ENCODE measurements at regions not wholly inside any gene's neighbourhood (a gene's known extent, or its start where the extent isn't known, plus 50 kb on each side); places are given as distances from the start of the nearest gene placed in this dataset.

DNA sequence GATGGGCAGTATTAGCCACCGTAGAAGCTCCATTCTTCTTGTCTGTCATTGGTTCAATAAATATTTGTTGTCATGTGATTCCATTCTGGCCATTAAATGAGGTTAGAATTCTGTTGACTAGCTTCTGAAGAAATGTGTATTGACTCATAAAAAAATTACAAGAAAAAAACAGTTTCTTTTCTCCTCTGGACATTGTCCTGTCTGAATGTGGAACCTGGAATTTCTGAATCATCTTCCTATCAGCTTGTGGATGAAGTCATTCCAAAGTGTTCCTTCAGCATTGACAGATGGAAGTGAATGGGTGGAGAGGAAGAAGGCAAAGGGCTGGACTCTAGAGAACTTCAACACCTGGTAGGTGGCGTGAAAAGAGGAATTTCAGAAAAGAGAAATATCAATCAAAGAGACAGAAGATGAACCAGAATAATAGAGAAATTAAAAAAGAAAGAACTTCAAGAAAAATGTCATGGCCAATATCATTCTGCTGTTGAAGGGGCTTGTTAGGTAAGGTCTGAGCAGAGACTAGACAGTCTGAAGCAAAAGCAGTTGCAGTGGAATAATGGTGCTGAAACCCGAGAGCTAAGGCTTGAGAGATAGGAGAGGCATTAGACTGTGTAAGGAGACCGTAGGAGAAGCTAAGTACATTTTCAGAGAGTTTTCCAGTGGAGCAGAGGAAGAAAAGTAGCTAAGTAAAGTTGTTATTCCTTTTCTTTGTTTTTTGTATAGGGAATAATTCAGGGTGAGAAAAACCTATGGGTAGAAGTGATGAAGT lies 806.6 kb downstream of the SQOR start:
- TF ChIP-seq, protein P1, sequence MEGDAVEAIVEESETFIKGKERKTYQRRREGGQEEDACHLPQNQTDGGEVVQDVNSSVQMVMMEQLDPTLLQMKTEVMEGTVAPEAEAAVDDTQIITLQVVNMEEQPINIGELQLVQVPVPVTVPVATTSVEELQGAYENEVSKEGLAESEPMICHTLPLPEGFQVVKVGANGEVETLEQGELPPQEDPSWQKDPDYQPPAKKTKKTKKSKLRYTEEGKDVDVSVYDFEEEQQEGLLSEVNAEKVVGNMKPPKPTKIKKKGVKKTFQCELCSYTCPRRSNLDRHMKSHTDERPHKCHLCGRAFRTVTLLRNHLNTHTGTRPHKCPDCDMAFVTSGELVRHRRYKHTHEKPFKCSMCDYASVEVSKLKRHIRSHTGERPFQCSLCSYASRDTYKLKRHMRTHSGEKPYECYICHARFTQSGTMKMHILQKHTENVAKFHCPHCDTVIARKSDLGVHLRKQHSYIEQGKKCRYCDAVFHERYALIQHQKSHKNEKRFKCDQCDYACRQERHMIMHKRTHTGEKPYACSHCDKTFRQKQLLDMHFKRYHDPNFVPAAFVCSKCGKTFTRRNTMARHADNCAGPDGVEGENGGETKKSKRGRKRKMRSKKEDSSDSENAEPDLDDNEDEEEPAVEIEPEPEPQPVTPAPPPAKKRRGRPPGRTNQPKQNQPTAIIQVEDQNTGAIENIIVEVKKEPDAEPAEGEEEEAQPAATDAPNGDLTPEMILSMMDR (IDR thresholded peaks at IDR 0.05): no peak

DNA sequence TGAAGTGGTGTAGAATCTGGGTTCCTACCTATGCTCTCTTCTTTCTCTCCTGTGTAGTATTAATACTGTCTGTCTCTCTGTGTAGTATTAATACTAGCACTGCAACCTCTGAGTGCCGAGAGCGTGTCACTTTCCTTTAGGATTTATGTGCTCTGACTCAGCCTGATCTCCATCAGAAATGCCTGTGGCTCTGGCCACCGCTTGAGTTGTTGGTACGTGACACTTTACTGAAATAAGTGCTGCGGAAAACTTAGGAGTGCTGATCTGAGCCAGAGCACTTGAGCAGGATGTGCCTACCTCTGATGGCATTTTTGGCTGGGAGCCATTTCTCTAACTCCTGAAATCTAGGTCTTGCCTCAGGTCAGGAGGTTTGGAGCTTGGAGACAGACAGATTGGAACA lies 807.4 kb downstream of the SQOR start:
- no peak for TF ChIP-seq ZFX (IDR thresholded peaks at IDR 0.05; ENCODE audit: borderline replicate concordance)
- TF ChIP-seq, protein P1 (IDR thresholded peaks at IDR 0.05): no peak
- no peak overlapping the region for H3K27ac ChIP-seq

More for the DNA sequence above, 806.6 kb downstream of the SQOR start:
- no peak overlapping the region for H3K27ac ChIP-seq

DNA sequence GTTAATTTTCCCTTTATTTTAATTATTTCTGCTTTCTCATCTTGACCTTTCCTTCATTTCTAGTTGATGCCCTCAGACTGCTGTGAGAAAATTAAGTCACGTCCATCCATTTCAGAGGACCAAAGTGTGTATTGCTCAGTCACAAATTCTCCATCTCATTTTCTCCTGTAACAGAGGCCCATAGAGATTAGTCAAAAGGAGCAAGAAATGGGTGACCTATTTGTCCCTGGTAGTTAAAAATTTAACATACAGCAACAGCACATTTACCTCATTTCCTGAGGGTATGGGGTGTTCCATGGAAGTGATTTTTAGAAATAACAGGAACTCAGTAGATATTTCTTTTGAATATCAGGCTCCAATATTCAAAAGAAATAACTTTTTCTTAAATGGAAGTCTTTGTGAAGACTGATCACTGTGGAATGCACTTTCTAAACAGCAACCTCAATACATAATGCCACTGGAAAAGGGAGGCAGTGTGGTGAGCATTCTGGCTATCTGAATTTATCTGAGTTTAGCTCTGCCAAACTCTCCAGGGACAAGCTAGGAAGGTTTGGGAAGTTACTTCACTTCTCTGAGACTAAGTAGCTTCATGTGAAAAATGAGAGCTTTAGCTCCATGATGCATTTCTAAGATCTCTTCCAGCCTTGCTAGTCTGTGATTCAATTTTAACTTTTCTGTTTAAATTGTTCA lies 808.2 kb downstream of the SQOR start:
- no peak overlapping the region for H3K27ac ChIP-seq
- TF ChIP-seq ZFX (IDR thresholded peaks at IDR 0.05; ENCODE audit: borderline replicate concordance): no peak
- TF ChIP-seq, protein P1 (IDR thresholded peaks at IDR 0.05): no peak

DNA sequence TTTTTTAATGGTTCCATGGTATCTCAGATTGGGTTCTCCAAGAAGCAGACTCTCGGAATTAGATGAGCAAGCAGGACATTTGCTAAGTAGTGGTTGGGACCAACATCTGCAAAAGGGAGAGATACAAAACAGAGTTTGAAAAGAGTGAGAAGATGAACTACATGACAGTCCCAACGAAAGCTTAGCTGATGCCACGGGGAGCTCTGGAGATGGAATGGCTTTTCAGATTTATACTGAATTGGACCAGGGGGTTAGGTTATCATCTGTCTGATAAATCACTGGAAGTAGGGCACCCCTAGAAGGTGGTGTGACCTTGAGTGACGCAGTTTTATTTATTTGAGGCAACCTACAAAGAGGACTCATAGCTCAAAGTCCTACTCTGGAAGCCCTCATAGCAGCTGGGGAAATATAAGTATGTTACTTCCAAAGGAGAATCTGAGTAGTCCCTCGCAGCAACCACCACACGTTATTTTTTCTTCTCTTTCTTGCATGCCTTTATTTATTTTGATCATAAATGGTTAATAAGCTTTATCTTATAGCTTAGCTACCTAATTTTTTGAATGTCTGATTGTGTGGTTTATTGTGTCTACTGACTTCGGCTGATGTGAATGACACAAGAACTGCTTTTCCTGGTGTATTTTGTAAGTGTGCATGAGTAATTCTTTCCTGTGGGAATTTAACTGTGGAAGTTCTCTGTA lies 815.4 kb downstream of the SQOR start:
- H3K27ac ChIP-seq: no peak overlapping the region
- TF ChIP-seq, protein P1 (IDR thresholded peaks at IDR 0.05): no peak
- TF ChIP-seq ZFX (IDR thresholded peaks at IDR 0.05; ENCODE audit: borderline replicate concordance): no peak

- no peak overlapping the region for H3K27ac ChIP-seq
- TF ChIP-seq, protein P1 (IDR thresholded peaks at IDR 0.05): no peak
- no peak for TF ChIP-seq ZFX (IDR thresholded peaks at IDR 0.05; ENCODE audit: borderline replicate concordance)
Observed at GRCh38 chr15:46450810-46451182, 816.0 kb downstream of the SQOR start.

DNA sequence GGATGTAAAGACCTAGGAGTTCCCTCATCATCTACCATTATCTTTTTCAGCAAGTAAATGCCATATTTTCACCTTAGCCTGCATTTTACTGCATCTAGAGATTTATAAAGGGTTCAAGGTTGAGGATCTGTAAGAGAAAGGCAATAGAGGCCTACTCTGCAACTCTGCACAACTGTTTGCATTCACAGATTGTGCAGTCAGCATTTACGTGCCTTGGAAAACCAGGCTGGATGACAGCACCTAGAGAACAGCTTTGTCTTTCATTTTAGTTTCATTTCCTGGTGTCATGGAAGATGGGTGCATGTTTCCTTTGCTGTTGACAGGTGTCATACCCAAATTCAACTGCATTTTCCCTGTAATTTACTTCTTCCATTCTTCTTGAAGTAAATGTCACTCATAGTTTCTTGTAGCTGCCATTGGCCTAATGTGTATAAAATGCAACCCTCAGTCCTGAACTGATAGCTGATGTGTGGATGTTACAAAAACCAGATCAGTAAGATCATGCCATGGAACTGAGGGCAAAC lies 817.5 kb downstream of the SQOR start:
- H3K27ac ChIP-seq: no peak overlapping the region
- no peak for TF ChIP-seq ZFX (IDR thresholded peaks at IDR 0.05; ENCODE audit: borderline replicate concordance)

DNA sequence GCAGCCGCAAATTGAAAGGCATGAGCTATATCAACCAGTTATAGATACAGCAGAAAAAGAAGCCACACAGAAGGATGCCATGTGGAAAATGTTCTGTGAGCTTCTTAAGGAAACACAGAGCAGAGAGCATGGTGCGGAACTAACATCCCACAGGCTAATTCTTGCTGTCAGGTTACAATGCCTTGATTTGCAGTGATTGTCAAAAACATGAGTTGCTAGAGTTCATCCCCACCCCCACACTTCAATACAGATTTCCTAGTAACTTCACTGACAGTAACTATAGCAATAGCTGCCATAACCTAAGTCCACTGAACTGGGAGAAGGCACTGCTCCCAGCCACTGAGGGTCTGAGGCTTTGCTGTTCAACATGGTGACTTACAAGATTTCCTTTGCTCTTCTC lies 821.6 kb downstream of the SQOR start:
- TF ChIP-seq, protein P1 (IDR thresholded peaks at IDR 0.05): no peak
- H3K27ac ChIP-seq: no peak overlapping the region
